PFSK-1 (cell line): ENCODE measurements at regions not wholly inside any gene's neighbourhood (a gene's known extent, or its start where the extent isn't known, plus 50 kb on each side); places are given as distances from the start of the nearest gene placed in this dataset.

Experiments used
- FOXP2 ChIP-seq: optimal IDR thresholded peaks from 2 replicates; pipeline ENCODE3; 2011; ENCODE audit warnings: borderline replicate concordance, control low read depth, inconsistent platforms; ENCODE audit not compliant: insufficient read depth; ENCODE audit errors: extremely low read length, extremely low read depth
- POLR2AphosphoS5 ChIP-seq: IDR thresholded peaks from 2 replicates; pipeline ENCODE4 v1.6.1; 2012; ENCODE audit warnings: low read depth, mild to moderate bottlenecking, control low read depth, low read length, moderate library complexity
- REST ChIP-seq, 2 experiments: IDR thresholded peaks; 2 replicates each; pipeline versions ENCODE4 v1.6.1 to v1.8.0; 2011 to 2012; ENCODE audit warnings: low read depth in 2 of 2, low read length in 2 of 2, control low read depth in 1 of 2, inconsistent platforms in 1 of 2, mild to moderate bottlenecking in 1 of 2, moderate library complexity in 1 of 2; ENCODE audit not compliant: insufficient read depth in 1 of 2
- SIN3A ChIP-seq: IDR thresholded peaks from 2 replicates; pipeline ENCODE4 v1.6.1; 2012; ENCODE audit warnings: mild to moderate bottlenecking, low read length, moderate library complexity, borderline replicate concordance; ENCODE audit not compliant: insufficient read depth
- TAF1 ChIP-seq: IDR thresholded peaks from 2 replicates; pipeline ENCODE4 v1.6.1; 2012; ENCODE audit warnings: low read length, control low read depth, borderline replicate concordance; ENCODE audit not compliant: insufficient read depth

GRCh38 chr17:34090593-34090992, 164.5 kb upstream of the CCL2 start:
- no peak for TF ChIP-seq FOXP2
- no peak for TF ChIP-seq TAF1
- no peak for TF ChIP-seq POLR2AphosphoS5
- TF ChIP-seq SIN3A = no peak
- no peak for TF ChIP-seq REST (IDR thresholded peaks at IDR 0.05; ENCODE audit: insufficient read depth in 1 of 2, low read depth in 2 of 2, low read length in 2 of 2)

GRCh38 chr17:34091975-34092374, 163.1 kb upstream of the CCL2 start:
- TF ChIP-seq SIN3A = no peak

GRCh38 chr17:34095106-34095505, 160.0 kb upstream of the CCL2 start:
- TF ChIP-seq REST (IDR thresholded peaks at IDR 0.05; ENCODE audit: insufficient read depth in 1 of 2, low read depth in 2 of 2, low read length in 2 of 2) (no peak), TAF1 (no peak), FOXP2 (no peak), SIN3A (no peak), POLR2AphosphoS5 (no peak)

GRCh38 chr17:34098699-34099098, 156.4 kb upstream of the CCL2 start:
- no peak for TF ChIP-seq FOXP2
- TF ChIP-seq REST (IDR thresholded peaks at IDR 0.05; ENCODE audit: insufficient read depth in 1 of 2, low read depth in 2 of 2, low read length in 2 of 2) = no peak
- no peak for TF ChIP-seq TAF1
- no peak for TF ChIP-seq POLR2AphosphoS5
- no peak for TF ChIP-seq SIN3A

- no peak for TF ChIP-seq POLR2AphosphoS5
- no peak for TF ChIP-seq SIN3A
- TF ChIP-seq TAF1 = no peak
- no peak for TF ChIP-seq REST (IDR thresholded peaks at IDR 0.05; ENCODE audit: insufficient read depth in 1 of 2, low read depth in 2 of 2, low read length in 2 of 2)
- TF ChIP-seq FOXP2 = no peak
These were observed 155.1 kb upstream of the CCL2 start for GRCh38 chr17:34099859-34100515.
